H9 (cell line): ENCODE measurements at regions not wholly inside any gene's neighbourhood (a gene's known extent, or its start where the extent isn't known, plus 50 kb on each side); places are given as distances from the start of the nearest gene placed in this dataset.

ENCODE experiments used
- DNase-seq: peaks from one replicate; pipeline ENCODE4 v3.0.0-alpha.2; 2017
- H2AFZ ChIP-seq: one replicate; pipeline ENCODE4 v1.6.1; 2013; ENCODE audit warnings: mild to moderate bottlenecking, low read length, control low read depth, moderate library complexity
- H2AK5ac ChIP-seq: 2 replicates; pipeline ENCODE4 v1.6.1; 2013; ENCODE audit warnings: low read length, control low read depth, mixed read lengths; ENCODE audit not compliant: insufficient read length
- H2BK120ac ChIP-seq: one replicate; pipeline ENCODE4 v1.6.1; 2013; ENCODE audit warnings: low read depth, mild to moderate bottlenecking, low read length, control low read depth, inconsistent platforms; ENCODE audit not compliant: poor library complexity, severe bottlenecking
- H2BK12ac ChIP-seq: 2 replicates; pipeline ENCODE4 v1.6.1; 2013; ENCODE audit warnings: low read length, control low read depth, mixed read lengths, low read depth; ENCODE audit not compliant: insufficient read length
- H2BK15ac ChIP-seq: 2 replicates; pipeline ENCODE4 v1.6.1; 2013; ENCODE audit warnings: low read depth, low read length, control low read depth
- H2BK20ac ChIP-seq: one replicate; pipeline ENCODE4 v1.6.1; 2013; ENCODE audit warnings: low read depth, mild to moderate bottlenecking, low read length, control low read depth, inconsistent platforms; ENCODE audit not compliant: poor library complexity, severe bottlenecking
- H2BK5ac ChIP-seq: 2 replicates; pipeline ENCODE4 v1.6.1; 2013; ENCODE audit warnings: low read length, control low read depth, mixed read lengths; ENCODE audit not compliant: insufficient read length
- H3K14ac ChIP-seq: 2 replicates; pipeline ENCODE4 v1.6.1; 2013; ENCODE audit warnings: low read length, control low read depth; ENCODE audit not compliant: insufficient read depth
- H3K18ac ChIP-seq: 2 replicates; pipeline ENCODE4 v1.6.1; 2013; ENCODE audit warnings: low read depth, mild to moderate bottlenecking, mixed read lengths, low read length, control low read depth; ENCODE audit not compliant: insufficient read length
- H3K23ac ChIP-seq: 2 replicates; pipeline ENCODE4 v1.6.1; 2013; ENCODE audit warnings: low read length, control low read depth, mixed read lengths, low read depth; ENCODE audit not compliant: insufficient read length
- H3K23me2 ChIP-seq: 2 replicates; pipeline ENCODE4 v1.6.1; 2013; ENCODE audit warnings: low read depth, mild to moderate bottlenecking, mixed read lengths, low read length, control low read depth; ENCODE audit not compliant: insufficient read length, poor library complexity, severe bottlenecking
- H3K27ac ChIP-seq: 2 replicates; pipeline ENCODE4 v1.5.1; 2013; ENCODE audit warnings: low read length, control low read depth, mixed read lengths, low read depth; ENCODE audit not compliant: insufficient read length
- H3K27me3 ChIP-seq: 2 replicates; pipeline ENCODE4 v1.6.1; 2013; ENCODE audit warnings: low read length, control low read depth, inconsistent platforms; ENCODE audit not compliant: insufficient read depth
- H3K4ac ChIP-seq: 2 replicates; pipeline ENCODE4 v1.6.1; 2013; ENCODE audit warnings: low read depth, mild to moderate bottlenecking, control low read depth, inconsistent platforms, low read length, moderate library complexity
- H3K4me1 ChIP-seq: 2 replicates; pipeline ENCODE4 v1.6.1; 2013; ENCODE audit warnings: low read length, control low read depth, inconsistent platforms; ENCODE audit not compliant: insufficient read depth
- H3K4me2 ChIP-seq: 2 replicates; pipeline ENCODE4 v1.6.1; 2013; ENCODE audit warnings: low read length, control low read depth, mixed read lengths; ENCODE audit not compliant: insufficient read length, insufficient read depth
- H3K56ac ChIP-seq: 2 replicates; pipeline ENCODE4 v1.6.1; 2013; ENCODE audit warnings: low read depth, mild to moderate bottlenecking, mixed read lengths, low read length, control low read depth; ENCODE audit not compliant: insufficient read length
- H3K79me1 ChIP-seq: 2 replicates; pipeline ENCODE4 v1.6.1; 2013; ENCODE audit warnings: low read depth, mild to moderate bottlenecking, moderate library complexity, low read length, control low read depth, inconsistent platforms; ENCODE audit not compliant: insufficient read depth, poor library complexity, severe bottlenecking
- H3K79me2 ChIP-seq: 2 replicates; pipeline ENCODE4 v1.6.1; 2013; ENCODE audit warnings: low read length, control low read depth, inconsistent platforms; ENCODE audit not compliant: insufficient read depth
- H3K9ac ChIP-seq: 2 replicates; pipeline ENCODE4 v1.6.1; 2013; ENCODE audit warnings: low read length, control low read depth, mixed read lengths; ENCODE audit not compliant: insufficient read length; ENCODE audit errors: extremely low read depth
- H3K9me3 ChIP-seq: one replicate; pipeline ENCODE4 v1.6.1; 2013; ENCODE audit warnings: low read depth, low read length, inconsistent platforms; ENCODE audit not compliant: control insufficient read depth
- H3T11ph ChIP-seq: one replicate; pipeline ENCODE4 v1.6.1; 2013; ENCODE audit warnings: mild to moderate bottlenecking, low read length, control low read depth, inconsistent platforms
- H4K20me1 ChIP-seq: one replicate; pipeline ENCODE4 v1.6.1; 2013; ENCODE audit not compliant: control insufficient read depth, insufficient read length, insufficient read depth
- H4K5ac ChIP-seq: 2 replicates; pipeline ENCODE4 v1.6.1; 2013; ENCODE audit warnings: low read depth, mild to moderate bottlenecking, mixed read lengths, low read length, control low read depth; ENCODE audit not compliant: insufficient read length
- H4K8ac ChIP-seq: replicated peaks from 2 replicates; pipeline ENCODE4 v1.6.1; 2013; ENCODE audit warnings: low read length, control low read depth, mixed read lengths, low read depth; ENCODE audit not compliant: insufficient read length
- H4K91ac ChIP-seq: 2 replicates; pipeline ENCODE4 v1.6.1; 2013; ENCODE audit warnings: low read depth, mild to moderate bottlenecking, moderate library complexity, mixed read lengths, low read length, control low read depth; ENCODE audit not compliant: insufficient read length
- H3K27ac Mint-ChIP-seq, 3 experiments: 2 replicates in 2 of 3; 3 replicates in 1 of 3; pipeline ENCODE4 v1.8.0; 2020 to 2021; ENCODE audit warnings: mixed read lengths in 3 of 3, mild to moderate bottlenecking in 1 of 3, moderate library complexity in 1 of 3
- H3K27me3 Mint-ChIP-seq: 2 replicates; pipeline ENCODE4 v1.8.0; 2021; ENCODE audit warnings: low read depth, mild to moderate bottlenecking, moderate library complexity, mixed read lengths
- H3K36me3 Mint-ChIP-seq, 3 experiments: 2 replicates in 2 of 3; 3 replicates in 1 of 3; pipeline ENCODE4 v1.8.0; 2020 to 2021; ENCODE audit warnings: low read depth in 3 of 3, mixed read lengths in 3 of 3; ENCODE audit not compliant: insufficient read depth in 1 of 3
- H3K4me1 Mint-ChIP-seq, 2 experiments: 2 replicates each; pipeline ENCODE4 v1.8.0; 2020; ENCODE audit warnings: mixed read lengths in 2 of 2
- H3K4me3 Mint-ChIP-seq, 2 experiments: 2 replicates in 1 of 2; 3 replicates in 1 of 2; pipeline ENCODE4 v1.8.0; 2020 to 2021; ENCODE audit warnings: mild to moderate bottlenecking in 2 of 2, mixed read lengths in 2 of 2, moderate library complexity in 1 of 2
- H3K9me3 Mint-ChIP-seq, 2 experiments: 2 replicates in 1 of 2; 3 replicates in 1 of 2; pipeline ENCODE4 v1.8.0; 2020; ENCODE audit warnings: mild to moderate bottlenecking in 2 of 2, mixed read lengths in 2 of 2, moderate library complexity in 1 of 2
- WGBS: extraction: QIAGEN DNeasy Blood & Tissue Kit; methylation state at CpG from one replicate; pipeline ENCODE4 v1.1.7; 2013; ENCODE audit warnings: missing lambda C conversion rate, low lambda C conversion rate, mixed read lengths; ENCODE audit not compliant: insufficient read length; ENCODE audit errors: extremely low coverage; 5-methylcytosine and 5-hydroxymethylcytosine counted together
- TF ChIP-seq, protein P1 (sequence below): fragments of 200-600 bp; sonication (generic); conservative IDR thresholded peaks from 3 replicates; pipeline ENCODE4 v1.8.0; 2021; ENCODE audit warnings: antibody characterized with exemption, mild to moderate bottlenecking

DNA sequence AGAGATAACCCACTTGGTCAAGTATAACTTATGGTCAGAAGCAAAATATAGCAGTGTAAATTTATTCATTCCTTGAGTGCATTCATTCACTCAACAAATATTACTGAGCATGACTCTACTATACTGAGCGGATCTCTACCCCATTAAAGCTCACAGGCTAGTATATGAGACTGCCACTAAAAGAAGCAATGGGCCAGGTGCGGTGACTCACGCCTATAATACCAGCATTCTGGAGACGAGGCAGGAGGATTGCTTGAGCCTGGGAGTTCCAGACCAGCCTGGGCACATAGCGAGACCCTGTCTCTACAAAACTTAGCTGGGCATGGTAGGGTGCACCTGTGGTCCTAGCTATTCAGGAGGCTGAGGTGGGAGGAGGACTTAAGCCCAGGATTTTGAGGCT lies 197.6 kb upstream of the BLID start:
- TF ChIP-seq, protein P1, sequence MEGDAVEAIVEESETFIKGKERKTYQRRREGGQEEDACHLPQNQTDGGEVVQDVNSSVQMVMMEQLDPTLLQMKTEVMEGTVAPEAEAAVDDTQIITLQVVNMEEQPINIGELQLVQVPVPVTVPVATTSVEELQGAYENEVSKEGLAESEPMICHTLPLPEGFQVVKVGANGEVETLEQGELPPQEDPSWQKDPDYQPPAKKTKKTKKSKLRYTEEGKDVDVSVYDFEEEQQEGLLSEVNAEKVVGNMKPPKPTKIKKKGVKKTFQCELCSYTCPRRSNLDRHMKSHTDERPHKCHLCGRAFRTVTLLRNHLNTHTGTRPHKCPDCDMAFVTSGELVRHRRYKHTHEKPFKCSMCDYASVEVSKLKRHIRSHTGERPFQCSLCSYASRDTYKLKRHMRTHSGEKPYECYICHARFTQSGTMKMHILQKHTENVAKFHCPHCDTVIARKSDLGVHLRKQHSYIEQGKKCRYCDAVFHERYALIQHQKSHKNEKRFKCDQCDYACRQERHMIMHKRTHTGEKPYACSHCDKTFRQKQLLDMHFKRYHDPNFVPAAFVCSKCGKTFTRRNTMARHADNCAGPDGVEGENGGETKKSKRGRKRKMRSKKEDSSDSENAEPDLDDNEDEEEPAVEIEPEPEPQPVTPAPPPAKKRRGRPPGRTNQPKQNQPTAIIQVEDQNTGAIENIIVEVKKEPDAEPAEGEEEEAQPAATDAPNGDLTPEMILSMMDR, result no peak
- Histone ChIP-seq H2BK5ac (no peak overlapping the region), H4K5ac (no peak overlapping the region), H4K20me1 (no peaks in the 10 kb centered on the region), H4K91ac (no peak overlapping the region), H2BK12ac (no peak overlapping the region), H3K4me2 (no peak overlapping the region), H2AK5ac (no peak overlapping the region), H2AFZ (no peak overlapping the region), H3K23me2 (no peaks in the 10 kb centered on the region), H3T11ph (no peak overlapping the region), H3K14ac (no peak overlapping the region), H2BK15ac (no peak overlapping the region), H3K4me1 (no peaks in the 10 kb centered on the region; the same call in 1 of the 2 replicates), H3K9ac (no peak overlapping the region), H2BK20ac (no peak overlapping the region), H3K18ac (no peak overlapping the region), H3K56ac (no peak overlapping the region), H3K23ac (no peak overlapping the region), H4K8ac (no peak overlapping the region), H3K79me1 (no peaks in the 10 kb centered on the region), H2BK120ac (no peak overlapping the region), H3K9me3 (no peaks in the 10 kb centered on the region), H3K79me2 (no peaks in the 10 kb centered on the region), H3K27me3 (no peaks in the 10 kb centered on the region), H3K4ac (no peak overlapping the region), H3K27ac (no peak overlapping the region)
- Mint-ChIP-seq H3K4me3 (no peak overlapping the region), H3K27ac (no peak overlapping the region), H3K27me3 (0 out of 2 replicates have a peak, but pooled peaks cover 3% of the 10 kb centered on the region), H3K9me3 (no peaks in the 10 kb centered on the region), H3K4me1 (peaks cover 17 to 26% of the 10 kb centered on the region in 2 experiments), H3K36me3 (no peaks in the 10 kb centered on the region)
- WGBS, result no CpG with 5 or more reads among the region's 5 CpGs
- no peak for DNase-seq
